SIG-M5 (cell line): ENCODE measurements at regions not wholly inside any gene's neighbourhood (a gene's known extent, or its start where the extent isn't known, plus 50 kb on each side); places are given as distances from the start of the nearest gene placed in this dataset.
"Not testable (repeated sequence)": the region's sequence is repeated elsewhere in the genome, so short reads cannot be mapped to it uniquely, and the experiment has no call there.

ENCODE experiments used
- DNase-seq: peaks from one replicate; lab custom pipeline; 2025; lab: John Stamatoyannopoulos, UW

DNA sequence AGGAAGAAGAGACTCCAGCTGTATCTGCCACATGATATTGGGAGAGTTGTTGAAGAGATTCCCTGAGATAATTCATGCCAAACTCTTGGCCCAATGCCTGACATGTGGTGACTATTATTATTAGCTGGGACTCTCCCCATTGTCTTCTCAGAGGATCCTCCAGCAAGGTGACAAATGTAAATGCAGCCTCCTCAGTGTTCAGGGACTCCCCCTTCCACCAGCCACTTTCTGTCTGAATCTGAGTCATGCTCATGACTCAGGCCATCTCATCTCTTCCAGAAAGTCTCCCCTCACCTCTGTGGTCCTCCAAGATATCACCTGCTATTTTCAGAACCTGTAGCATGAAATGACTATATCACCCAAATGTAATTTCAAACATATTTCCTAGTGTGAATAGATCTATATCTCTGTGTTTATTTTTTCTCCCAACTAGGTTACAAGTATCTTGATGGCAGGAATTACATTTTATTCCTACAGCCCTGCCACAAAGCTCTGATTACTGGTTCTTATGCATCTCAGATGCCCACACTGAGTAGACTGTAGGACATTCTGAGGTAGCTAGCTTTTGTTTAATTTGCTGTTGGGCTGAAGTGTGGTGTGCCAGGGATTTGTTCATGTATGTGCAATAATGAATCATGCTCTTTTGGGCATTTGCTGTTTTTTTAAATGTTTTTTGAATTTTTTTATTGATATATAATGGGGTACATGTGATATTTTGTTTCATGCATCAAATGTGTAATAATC is 126.6 kb upstream of the IL12B start:
- DNase-seq: no peak

DNA sequence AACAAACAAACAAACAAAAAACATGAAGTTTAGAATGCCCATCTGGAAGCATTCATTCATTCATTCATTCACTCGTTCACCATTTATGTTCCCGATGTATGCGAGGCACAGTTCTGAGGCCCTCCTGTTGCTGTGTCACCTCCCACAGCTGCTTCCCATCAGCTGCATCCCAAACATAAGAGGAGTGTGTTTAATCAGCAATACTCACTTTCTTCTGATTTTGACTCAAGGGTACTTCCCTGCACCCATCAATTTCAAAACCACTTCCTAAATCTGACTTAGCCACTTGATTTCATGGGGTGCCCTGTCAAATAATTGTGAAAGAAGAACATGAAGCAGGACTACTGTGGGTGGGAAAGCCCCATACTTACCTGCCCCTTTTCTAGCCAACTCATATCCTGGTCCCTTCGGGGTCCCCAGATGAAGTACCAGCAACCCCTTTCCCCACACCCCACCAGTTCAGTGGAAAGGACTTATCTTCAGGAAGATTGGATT is 128.0 kb upstream of the IL12B start:
- no peak for DNase-seq

DNA sequence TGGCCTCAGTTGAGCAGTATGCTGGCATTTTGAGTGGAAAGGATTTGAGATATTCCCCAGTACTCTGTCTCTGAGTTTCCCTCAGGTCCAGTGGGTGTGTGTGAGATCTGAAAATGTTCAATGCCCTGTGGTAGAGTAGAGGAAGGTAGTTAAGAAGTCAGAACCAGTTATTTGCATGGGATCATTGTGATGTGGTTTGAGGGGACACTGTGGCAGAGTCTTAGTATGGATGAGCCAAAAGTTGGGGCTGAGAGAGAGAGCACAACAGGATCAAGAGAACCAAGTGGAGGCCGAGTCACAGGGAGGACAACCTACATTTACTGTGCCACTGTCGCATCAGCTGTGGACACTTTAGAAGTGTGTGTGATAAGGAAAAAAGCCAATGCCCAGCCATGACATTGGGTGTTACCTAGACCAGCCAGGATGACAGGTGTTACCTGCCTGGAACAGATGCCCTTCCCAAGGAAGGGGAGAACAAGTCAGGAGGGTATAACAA is 128.9 kb upstream of the IL12B start:
- no peak for DNase-seq

- no peak for DNase-seq
Observed at GRCh38 chr5:159459951-159460538, 129.8 kb upstream of the IL12B start.

GRCh38 chr5:159463590-159464321 is 133.5 kb upstream of the IL12B start:
- DNase-seq: no peak

DNA sequence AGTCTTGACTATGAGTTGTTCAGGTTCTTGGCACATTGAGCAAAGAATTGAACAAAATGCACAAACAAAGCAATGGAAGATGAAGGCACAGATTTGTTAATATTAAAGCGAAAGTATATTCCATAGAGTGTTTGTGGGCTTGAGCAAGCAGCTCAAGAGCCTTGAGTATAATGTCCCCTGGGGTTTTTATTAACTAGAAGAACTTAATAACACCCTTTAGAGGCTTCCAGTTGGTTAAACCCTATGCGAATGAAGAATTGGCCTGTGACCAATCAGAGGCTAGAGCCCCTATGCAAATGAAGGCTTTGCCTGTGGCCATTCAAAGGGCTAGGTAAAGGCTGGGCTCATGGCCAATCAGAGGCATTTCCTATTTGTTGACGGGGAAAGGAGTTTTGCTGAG is 135.3 kb upstream of the IL12B start:
- no peak for DNase-seq

DNA sequence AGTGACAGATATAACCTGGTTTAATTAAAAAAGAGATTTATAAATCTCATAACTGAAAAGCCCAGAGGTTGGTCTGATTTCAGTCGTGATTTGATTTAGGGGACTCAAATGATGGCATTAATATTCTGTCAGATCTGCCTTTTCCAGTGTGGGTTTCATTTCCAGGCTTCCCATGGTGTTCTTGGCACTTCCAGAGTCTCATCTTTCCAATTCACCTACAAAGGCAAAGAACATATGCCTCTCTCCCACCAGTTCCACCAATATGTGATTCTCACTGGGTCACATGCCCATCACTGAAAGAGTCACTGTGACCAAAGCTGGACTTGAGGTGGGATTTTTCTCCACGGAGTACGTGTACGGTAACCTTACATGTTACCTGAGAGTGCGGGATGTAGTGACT is 137.4 kb upstream of the IL12B start:
- DNase-seq: no peak

DNA sequence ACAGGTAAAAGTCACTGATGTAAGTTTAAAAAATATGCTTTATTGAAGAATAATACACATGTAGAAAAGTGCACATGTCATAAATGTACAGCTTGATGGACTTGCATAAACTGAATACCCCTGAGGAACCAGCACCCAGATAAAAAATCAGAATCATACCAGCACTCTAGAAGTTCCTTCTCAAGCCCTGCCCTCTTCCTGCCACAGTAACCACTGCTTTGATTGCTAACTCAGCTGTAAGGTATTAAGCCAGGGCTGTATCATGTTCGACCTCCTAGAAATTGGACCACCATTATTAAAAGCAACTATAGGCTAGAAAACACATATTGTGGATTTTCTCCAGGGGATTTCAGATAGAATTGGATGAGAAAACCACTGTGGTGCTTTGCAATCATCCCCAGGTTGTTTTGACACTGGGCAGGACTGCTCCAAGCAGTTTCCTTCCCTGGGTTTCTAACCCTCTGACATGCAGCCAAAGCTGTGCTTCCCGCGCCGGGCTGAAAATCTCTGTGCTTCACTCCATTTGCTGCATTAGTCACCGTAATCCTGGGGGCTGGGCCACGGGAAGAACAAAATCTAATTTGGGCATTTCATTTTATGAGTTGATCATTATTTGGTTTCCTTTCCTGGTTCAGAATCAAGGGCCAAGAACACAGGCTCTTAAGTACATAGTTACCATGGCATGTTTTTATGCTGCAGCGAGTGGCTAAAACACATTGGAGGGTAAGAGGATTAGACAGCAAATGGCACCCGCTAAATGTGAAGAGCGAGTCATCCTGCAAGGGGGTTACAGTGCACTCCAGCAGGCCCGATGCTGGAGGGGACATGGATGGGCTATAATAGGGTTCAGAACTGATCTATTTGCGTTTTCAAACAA is 139.4 kb upstream of the IL12B start:
- DNase-seq: no peak

DNA sequence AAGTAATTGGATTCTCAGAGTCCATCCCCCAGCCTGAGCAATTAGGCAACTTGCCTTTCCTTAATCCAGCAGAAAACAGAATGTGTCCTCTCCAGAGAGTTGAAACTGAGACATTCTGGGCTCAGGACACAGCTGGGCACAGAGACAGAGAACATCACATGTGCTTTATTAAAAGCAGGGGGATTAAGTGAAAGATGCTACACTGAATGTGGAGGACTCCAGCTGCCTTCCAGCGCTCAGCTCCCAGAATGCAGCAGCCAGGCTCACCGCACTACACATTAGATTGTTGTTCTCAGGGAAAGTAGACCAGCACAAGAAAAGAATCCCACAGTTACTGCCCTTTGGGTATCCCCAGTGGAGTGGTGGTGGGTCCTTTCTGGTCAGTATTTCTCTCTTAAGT is 141.6 kb upstream of the IL12B start:
- DNase-seq: no peak

DNA sequence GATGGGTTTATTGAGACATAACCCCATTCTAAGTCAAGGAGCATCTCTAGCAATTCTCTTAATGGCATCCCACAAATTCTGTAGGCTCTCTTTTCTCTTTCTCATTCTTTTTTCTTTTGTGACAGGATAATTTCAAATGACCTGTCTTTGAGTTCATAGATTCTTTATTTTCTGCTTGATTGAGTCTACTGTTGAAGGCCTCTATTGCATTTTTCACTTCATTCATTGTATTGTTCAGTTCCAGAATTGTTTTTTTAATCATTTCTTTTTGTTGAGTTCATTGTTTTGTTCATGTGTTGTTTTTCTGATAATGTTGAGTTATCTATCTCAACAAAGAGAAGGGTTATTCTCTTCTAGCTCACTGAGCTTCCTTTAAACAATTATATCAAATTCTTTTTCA is 144.7 kb upstream of the IL12B start:
- DNase-seq: no peak

GRCh38 chr5:159478950-159479349 is 148.7 kb upstream of the IL12B start:
- no peak for DNase-seq

DNA sequence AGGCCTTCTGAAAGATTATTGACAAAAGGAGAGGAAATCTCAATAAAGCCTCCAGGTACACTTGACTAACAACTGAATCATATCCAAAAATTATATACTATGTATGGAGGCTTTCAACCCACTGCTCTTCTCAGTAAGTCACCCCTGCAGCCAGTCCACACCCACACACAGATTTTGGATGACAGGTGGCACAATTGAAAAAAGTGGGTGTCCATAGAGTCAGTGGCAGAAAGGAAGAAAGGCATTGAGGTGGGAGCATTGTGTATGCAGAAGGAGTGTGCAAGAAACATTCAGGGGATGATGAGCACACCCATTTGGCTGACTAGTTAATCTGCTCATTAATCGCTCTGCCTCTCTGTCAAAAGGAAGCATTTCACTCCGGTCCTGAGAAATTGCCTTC is 150.6 kb upstream of the IL12B start:
- no peak for DNase-seq

- DNase-seq: no peak
Observed at GRCh38 chr5:159481751-159482150, 151.5 kb upstream of the IL12B start.

DNA sequence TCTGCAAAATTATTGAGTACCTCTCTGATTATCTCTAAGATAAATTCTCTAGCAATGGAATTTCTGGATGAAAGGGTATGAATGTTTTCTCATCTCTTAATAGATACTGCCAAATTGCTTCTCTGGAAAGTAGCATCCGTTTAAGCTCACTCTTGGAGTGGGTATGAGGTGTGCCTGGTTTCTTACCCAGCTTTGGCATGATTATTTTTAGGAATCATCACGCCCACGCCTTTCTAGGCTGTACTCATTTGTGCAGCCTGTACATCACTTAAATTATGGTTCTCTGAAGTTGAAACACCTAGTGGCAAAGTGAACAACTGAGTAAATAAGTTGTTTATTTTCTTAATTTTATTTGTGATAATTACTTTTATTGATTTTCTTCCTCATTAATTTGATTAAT is 156.5 kb upstream of the IL12B start:
- no peak for DNase-seq

- DNase-seq: no peak
Observed at GRCh38 chr5:159488516-159488915, 158.2 kb upstream of the IL12B start.

DNA sequence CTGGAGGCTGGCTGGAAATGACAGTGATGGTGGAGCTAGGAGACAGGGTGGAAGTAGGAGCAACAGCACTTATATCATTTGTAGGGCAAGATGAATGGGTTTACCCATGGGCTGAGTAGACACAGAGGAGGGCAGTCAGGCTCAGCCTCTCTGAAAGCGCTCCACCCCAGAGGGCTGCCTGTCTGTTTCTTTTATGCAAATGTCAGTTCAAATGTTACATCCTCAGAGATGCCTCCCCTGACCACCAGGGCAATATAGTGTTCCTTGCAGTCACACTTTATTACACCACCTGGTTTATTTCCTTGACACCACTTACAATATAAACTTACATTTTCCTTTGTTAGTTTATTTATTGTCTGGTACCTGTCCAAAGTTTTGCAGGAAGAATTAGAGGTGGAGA is 159.5 kb upstream of the IL12B start:
- no peak for DNase-seq

DNA sequence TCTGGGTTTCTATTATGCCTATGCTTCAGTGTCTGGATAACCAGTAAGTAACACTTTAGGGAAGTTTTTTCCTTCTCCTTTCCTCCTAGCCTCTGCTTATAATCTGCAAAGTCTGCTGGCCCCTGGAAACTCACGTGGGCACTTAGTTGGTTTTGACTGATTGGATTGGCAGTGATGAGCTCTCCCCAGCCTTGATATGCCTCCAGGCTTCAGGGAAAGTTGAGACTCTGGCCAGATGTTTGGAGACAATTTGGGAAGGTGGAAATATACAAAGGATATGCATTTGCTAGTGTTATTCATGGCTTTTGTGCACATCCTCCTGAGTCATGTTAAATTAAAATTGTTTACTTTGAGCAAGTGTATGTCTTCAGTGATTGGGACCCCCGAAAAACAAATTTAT is 160.2 kb upstream of the IL12B start:
- DNase-seq: no peak

DNA sequence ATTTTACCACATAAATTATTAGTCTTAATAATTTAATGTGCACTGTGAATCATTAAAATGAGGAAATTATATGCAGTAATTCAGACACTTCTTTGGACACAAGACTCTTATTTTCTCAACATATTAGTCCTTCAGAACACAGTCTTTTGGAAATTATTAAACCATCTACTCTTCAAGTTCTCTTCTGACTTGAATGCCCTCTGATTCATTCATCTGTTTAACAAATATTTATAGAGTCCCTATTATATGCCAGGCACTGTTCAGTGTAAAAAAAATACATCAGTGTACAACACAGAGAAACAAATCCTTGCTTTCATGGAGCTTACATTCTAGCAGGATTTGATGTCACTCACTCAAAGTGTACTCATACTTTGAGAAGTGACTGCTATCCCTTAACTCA is 163.4 kb upstream of the IL12B start:
- no peak for DNase-seq

GRCh38 chr5:159496773-159497172 is 166.5 kb upstream of the IL12B start:
- no peak for DNase-seq

DNA sequence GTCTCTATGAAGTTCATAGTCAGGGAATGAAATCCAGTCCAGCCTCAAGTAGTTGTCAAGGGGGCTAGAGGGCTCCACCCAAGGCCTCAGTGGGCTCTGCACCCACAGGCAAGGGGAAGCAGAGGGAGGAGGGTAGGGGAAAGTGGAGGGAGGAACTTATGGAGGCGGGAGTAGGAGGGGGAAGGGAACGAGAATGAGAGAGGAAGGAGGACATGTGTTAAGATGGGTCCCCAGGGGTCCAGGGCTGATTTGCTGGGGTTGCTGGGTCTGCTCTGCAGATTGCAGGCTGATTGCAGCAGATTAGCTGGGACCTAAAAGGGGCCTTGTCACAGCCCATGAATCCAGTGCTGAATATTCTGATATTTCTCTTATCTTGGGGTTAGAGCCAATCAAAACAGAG is 166.9 kb upstream of the IL12B start:
- no peak for DNase-seq

GRCh38 chr5:159498630-159499029 is 168.3 kb upstream of the IL12B start:
- no peak for DNase-seq

GRCh38 chr5:159502116-159502515 is 171.8 kb upstream of the IL12B start:
- not testable (repeated sequence) for DNase-seq
